Esophagus squamous epithelium (tissue), 4 donors: ENCODE measurements at regions not wholly inside any gene's neighbourhood (a gene's known extent, or its start where the extent isn't known, plus 50 kb on each side); places are given as distances from the start of the nearest gene placed in this dataset.

Source experiments
- CTCF ChIP-seq, 6 experiments: fragments of 450-650 bp in 4 of 6; fragments of 200-600 bp in 2 of 6; sonication (generic) in 2 of 6; IDR thresholded peaks; one replicate each; pipeline ENCODE4 v1.5.1; 2016 to 2019; ENCODE audit warnings: antibody characterized with exemption in 6 of 6, mild to moderate bottlenecking in 4 of 6, moderate library complexity in 4 of 6
- POLR2A ChIP-seq, 4 donors: fragments of 450-650 bp; IDR thresholded peaks; one replicate each; pipeline ENCODE4 v1.6.1; 2017; ENCODE audit warnings: antibody characterized with exemption in 4 of 4, mild to moderate bottlenecking in 4 of 4, moderate library complexity in 3 of 4

- TF ChIP-seq CTCF (IDR thresholded peaks at IDR 0.05) (no peak), POLR2A (IDR thresholded peaks at IDR 0.05) (no peak)
These were observed 116.3 kb upstream of the CNTN1 start for GRCh38 chr12:40575987-40576386.
